HG02943 (cell line): ENCODE measurements at regions not wholly inside any gene's neighbourhood (a gene's known extent, or its start where the extent isn't known, plus 50 kb on each side); places are given as distances from the start of the nearest gene placed in this dataset.

ENCODE experiments used
- ATAC-seq: cut with Tn5 transposase; IDR thresholded peaks from one replicate; pipeline ENCODE4 v1.9.1; 2021; ENCODE audit warnings: mild to moderate bottlenecking, low read depth, moderate library complexity; ENCODE audit not compliant: unreplicated experiment

- no peak for ATAC-seq
These were observed 170.6 kb upstream of the STXBP6 start for GRCh38 chr14:25220514-25220913.

GRCh38 chr14:25215607-25216006 lies 165.7 kb upstream of the STXBP6 start:
- ATAC-seq: no peak

- ATAC-seq: no peak
These were observed 147.9 kb upstream of the STXBP6 start for GRCh38 chr14:25197885-25198284.

GRCh38 chr14:25180221-25180620 lies 130.3 kb upstream of the STXBP6 start:
- no peak for ATAC-seq

- no peak for ATAC-seq
These were observed 128.3 kb upstream of the STXBP6 start for GRCh38 chr14:25178255-25178654.

- ATAC-seq: no peak
These were observed 101.2 kb upstream of the STXBP6 start for GRCh38 chr14:25150934-25151790.

- ATAC-seq: no peak
These were observed 100.5 kb upstream of the STXBP6 start for GRCh38 chr14:25150401-25150800.

GRCh38 chr14:25140411-25140810 lies 90.5 kb upstream of the STXBP6 start:
- ATAC-seq: no peak

GRCh38 chr14:25136811-25137210 lies 86.9 kb upstream of the STXBP6 start:
- no peak for ATAC-seq

- ATAC-seq: no peak
These were observed 84.2 kb upstream of the STXBP6 start for GRCh38 chr14:25134184-25134583.

- peak; percentile 85 for ATAC-seq
These were observed 82.9 kb upstream of the STXBP6 start for GRCh38 chr14:25132732-25133422.

- ATAC-seq: no peak
These were observed 82.1 kb upstream of the STXBP6 start for GRCh38 chr14:25132094-25132493.

- no peak for ATAC-seq
These were observed 72.9 kb upstream of the STXBP6 start for GRCh38 chr14:25122843-25123242.

GRCh38 chr14:25122211-25122610 lies 72.3 kb upstream of the STXBP6 start:
- no peak for ATAC-seq

GRCh38 chr14:25121337-25122129 lies 71.6 kb upstream of the STXBP6 start:
- ATAC-seq: no peak

GRCh38 chr14:25120261-25120660 lies 70.3 kb upstream of the STXBP6 start:
- ATAC-seq: no peak

GRCh38 chr14:25118671-25119070 lies 68.7 kb upstream of the STXBP6 start:
- no peak for ATAC-seq

- no peak for ATAC-seq
These were observed 67.4 kb upstream of the STXBP6 start for GRCh38 chr14:25117342-25117741.

- ATAC-seq: no peak
These were observed 66.7 kb upstream of the STXBP6 start for GRCh38 chr14:25116607-25117006.

GRCh38 chr14:25113394-25113793 lies 63.4 kb upstream of the STXBP6 start:
- ATAC-seq: no peak

- no peak for ATAC-seq
These were observed 61.2 kb upstream of the STXBP6 start for GRCh38 chr14:25111061-25111601.
